ENCODE measurements at regions not wholly inside any gene's neighbourhood (a gene's known extent, or its start where the extent isn't known, plus 50 kb on each side); places are given as distances from the start of the nearest gene placed in this dataset.

DNA sequence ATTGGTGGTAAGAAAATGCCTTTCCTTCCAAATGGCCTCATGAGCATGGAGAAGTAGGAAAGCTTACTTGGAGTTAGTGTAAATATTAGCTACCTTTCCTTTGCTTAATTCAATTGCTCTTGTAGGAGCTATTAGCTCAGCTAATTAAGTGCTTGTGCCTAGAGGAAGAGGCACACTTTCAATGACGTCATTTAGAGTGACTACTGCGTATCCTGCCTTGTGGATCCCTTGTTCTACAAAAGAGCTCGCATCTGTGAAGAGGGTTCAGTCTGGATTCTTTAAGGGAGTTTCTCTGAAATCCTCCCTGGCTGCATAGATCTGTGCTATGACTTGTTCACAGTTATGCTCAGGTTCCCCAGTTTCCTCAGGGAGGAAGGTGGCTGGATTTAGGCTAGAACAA, 122.5 kb upstream of the SPHKAP start:
- Histone ChIP-seq H3K36me3 (ENCODE audit: control insufficient read depth, insufficient read depth, low read length) (no peaks in the 10 kb centered on the region), H3K27me3 (ENCODE audit: control insufficient read depth, insufficient read depth, low read length) (no peaks in the 10 kb centered on the region), H3K9me3 (ENCODE audit: control insufficient read depth, insufficient read depth, low read depth, low read length) (no peaks in the 10 kb centered on the region), H3K4me3 (ENCODE audit: low read depth in 2 of 2, low read length in 2 of 2) (no peak overlapping the region), H3K27ac (ENCODE audit: low read length) (no peak overlapping the region), H3K4me1 (ENCODE audit: control insufficient read depth, insufficient read depth, low read length) (no peaks in the 10 kb centered on the region)
- DNase-seq (ENCODE audit: low read depth, low spot score) = no peak
- CTCF ChIA-PET = no interaction called here
- no peak for ATAC-seq
- TF ChIP-seq POLR2AphosphoS5 (IDR thresholded peaks at IDR 0.05; ENCODE audit: low read depth, low read length) = no peak
- TF ChIP-seq, protein P1, sequence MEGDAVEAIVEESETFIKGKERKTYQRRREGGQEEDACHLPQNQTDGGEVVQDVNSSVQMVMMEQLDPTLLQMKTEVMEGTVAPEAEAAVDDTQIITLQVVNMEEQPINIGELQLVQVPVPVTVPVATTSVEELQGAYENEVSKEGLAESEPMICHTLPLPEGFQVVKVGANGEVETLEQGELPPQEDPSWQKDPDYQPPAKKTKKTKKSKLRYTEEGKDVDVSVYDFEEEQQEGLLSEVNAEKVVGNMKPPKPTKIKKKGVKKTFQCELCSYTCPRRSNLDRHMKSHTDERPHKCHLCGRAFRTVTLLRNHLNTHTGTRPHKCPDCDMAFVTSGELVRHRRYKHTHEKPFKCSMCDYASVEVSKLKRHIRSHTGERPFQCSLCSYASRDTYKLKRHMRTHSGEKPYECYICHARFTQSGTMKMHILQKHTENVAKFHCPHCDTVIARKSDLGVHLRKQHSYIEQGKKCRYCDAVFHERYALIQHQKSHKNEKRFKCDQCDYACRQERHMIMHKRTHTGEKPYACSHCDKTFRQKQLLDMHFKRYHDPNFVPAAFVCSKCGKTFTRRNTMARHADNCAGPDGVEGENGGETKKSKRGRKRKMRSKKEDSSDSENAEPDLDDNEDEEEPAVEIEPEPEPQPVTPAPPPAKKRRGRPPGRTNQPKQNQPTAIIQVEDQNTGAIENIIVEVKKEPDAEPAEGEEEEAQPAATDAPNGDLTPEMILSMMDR (IDR thresholded peaks at IDR 0.05) = no peak
- TF ChIP-seq SIN3A (IDR thresholded peaks at IDR 0.05; ENCODE audit: borderline replicate concordance, insufficient read depth, low read depth, low read length) = no peak
- no peak for TF ChIP-seq TCF7L2 (IDR thresholded peaks at IDR 0.05; ENCODE audit: low read depth, low read length)
- TF ChIP-seq, protein P2, sequence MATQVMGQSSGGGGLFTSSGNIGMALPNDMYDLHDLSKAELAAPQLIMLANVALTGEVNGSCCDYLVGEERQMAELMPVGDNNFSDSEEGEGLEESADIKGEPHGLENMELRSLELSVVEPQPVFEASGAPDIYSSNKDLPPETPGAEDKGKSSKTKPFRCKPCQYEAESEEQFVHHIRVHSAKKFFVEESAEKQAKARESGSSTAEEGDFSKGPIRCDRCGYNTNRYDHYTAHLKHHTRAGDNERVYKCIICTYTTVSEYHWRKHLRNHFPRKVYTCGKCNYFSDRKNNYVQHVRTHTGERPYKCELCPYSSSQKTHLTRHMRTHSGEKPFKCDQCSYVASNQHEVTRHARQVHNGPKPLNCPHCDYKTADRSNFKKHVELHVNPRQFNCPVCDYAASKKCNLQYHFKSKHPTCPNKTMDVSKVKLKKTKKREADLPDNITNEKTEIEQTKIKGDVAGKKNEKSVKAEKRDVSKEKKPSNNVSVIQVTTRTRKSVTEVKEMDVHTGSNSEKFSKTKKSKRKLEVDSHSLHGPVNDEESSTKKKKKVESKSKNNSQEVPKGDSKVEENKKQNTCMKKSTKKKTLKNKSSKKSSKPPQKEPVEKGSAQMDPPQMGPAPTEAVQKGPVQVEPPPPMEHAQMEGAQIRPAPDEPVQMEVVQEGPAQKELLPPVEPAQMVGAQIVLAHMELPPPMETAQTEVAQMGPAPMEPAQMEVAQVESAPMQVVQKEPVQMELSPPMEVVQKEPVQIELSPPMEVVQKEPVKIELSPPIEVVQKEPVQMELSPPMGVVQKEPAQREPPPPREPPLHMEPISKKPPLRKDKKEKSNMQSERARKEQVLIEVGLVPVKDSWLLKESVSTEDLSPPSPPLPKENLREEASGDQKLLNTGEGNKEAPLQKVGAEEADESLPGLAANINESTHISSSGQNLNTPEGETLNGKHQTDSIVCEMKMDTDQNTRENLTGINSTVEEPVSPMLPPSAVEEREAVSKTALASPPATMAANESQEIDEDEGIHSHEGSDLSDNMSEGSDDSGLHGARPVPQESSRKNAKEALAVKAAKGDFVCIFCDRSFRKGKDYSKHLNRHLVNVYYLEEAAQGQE (IDR thresholded peaks at IDR 0.05; ENCODE audit: insufficient read depth in 1 of 2, low read depth in 2 of 2, low read length in 1 of 2) = no peak
- intact Hi-C loops (cut with micrococcal nuclease; ENCODE audit: unreplicated experiment) = loop anchor here (10.0 kb wide), 1 partner anchor 379 kb away; no protein-coding TSS in a partner anchor
- in situ Hi-C loops (cut with HindIII; ENCODE audit: low pct_unique_long_range_greater_than_20kb, low sequenced_read_pairs) = no loop called here
- no TSS peak for BruUV-seq (replicated peaks)
- POLR2A ChIA-PET = no interaction called here

DNA sequence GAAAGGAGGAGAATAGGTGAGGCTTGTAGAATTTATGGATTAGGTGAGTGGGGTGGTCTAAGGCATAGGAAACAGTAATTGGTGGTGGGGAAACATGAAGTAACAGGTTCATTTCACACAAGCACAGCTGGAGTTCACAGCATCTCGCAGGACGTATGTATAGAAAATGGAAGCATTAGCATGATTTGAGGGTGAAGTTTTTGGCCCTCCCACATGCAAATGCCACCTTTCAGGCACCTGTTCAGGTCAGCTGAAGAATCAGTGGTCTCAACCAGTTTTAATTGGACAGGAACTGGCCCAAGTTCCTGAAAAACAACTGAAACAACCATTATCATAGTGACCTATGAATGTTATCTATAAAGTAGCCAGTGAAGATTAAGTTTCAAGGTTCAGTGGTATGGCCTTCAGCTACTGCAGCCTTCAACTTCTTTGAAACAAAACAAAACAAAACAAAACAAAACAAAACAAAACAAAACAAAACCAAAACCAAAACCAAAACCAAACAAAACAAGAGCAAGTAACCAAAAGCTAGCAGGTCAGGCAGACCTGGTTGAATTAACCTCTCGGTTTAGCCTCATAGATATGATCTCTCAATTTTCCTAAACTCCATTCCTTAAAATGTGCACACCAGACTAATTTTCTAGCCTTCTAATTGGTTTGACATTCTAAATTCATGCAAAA, 102.1 kb upstream of the SPHKAP start:
- CTCF ChIA-PET = no interaction called here

More for the DNA sequence above, 102.1 kb upstream of the SPHKAP start:
- no peak for ATAC-seq
- BruUV-seq (replicated peaks) = no TSS peak
- H3K4me3 ChIP-seq (ENCODE audit: low read depth in 2 of 2, low read length in 2 of 2) = no peak overlapping the region
- POLR2A ChIA-PET = no interaction called here
- H3K36me3 ChIP-seq (ENCODE audit: control insufficient read depth, insufficient read depth, low read length) = no peaks in the 10 kb centered on the region
- intact Hi-C loops (cut with micrococcal nuclease; ENCODE audit: unreplicated experiment) (no loop called here), in situ Hi-C loops (cut with HindIII; ENCODE audit: low pct_unique_long_range_greater_than_20kb, low sequenced_read_pairs) (no loop called here)
- no peak for DNase-seq (ENCODE audit: low read depth, low spot score)
- H3K4me1 ChIP-seq (ENCODE audit: control insufficient read depth, insufficient read depth, low read length) = no peaks in the 10 kb centered on the region
- TF ChIP-seq TCF7L2 (IDR thresholded peaks at IDR 0.05; ENCODE audit: low read depth, low read length) (no peak), POLR2AphosphoS5 (IDR thresholded peaks at IDR 0.05; ENCODE audit: low read depth, low read length) (no peak), SIN3A (IDR thresholded peaks at IDR 0.05; ENCODE audit: borderline replicate concordance, insufficient read depth, low read depth, low read length) (no peak)
- TF ChIP-seq, protein P1 (IDR thresholded peaks at IDR 0.05) = no peak
- TF ChIP-seq, protein P2 (IDR thresholded peaks at IDR 0.05; ENCODE audit: insufficient read depth in 1 of 2, low read depth in 2 of 2, low read length in 1 of 2) = no peak
- H3K9me3 ChIP-seq (ENCODE audit: control insufficient read depth, insufficient read depth, low read depth, low read length) = no peaks in the 10 kb centered on the region
- H3K27me3 ChIP-seq (ENCODE audit: control insufficient read depth, insufficient read depth, low read length) = no peaks in the 10 kb centered on the region
- no peak overlapping the region for H3K27ac ChIP-seq (ENCODE audit: low read length)

All from Panc1 (cell line).